Upper lobe of right lung (tissue), 1 donor: ENCODE measurements at regions not wholly inside any gene's neighbourhood (a gene's known extent, or its start where the extent isn't known, plus 50 kb on each side); places are given as distances from the start of the nearest gene placed in this dataset.

Experiments
- ATAC-seq: fragments of 200-7000 bp; cut with Tn5 transposase; one replicate; pipeline ENCODE4 v1.9.1; 2020; ENCODE audit warnings: mild to moderate bottlenecking, moderate library complexity
- DNase-seq: peaks from one replicate; pipeline ENCODE4 v3.0.0-alpha.2; 2020
- H3K27ac ChIP-seq: fragments of 200-600 bp; one replicate; pipeline ENCODE4 v1.8.0; 2022
- H3K27me3 ChIP-seq: fragments of 200-600 bp; one replicate; pipeline ENCODE4 v1.8.0; 2022; ENCODE audit warnings: mild to moderate bottlenecking
- H3K36me3 ChIP-seq: fragments of 200-600 bp; one replicate; pipeline ENCODE4 v1.8.0; 2022
- H3K4me1 ChIP-seq: fragments of 200-600 bp; one replicate; pipeline ENCODE4 v1.8.0; 2022
- H3K4me3 ChIP-seq: fragments of 200-600 bp; one replicate; pipeline ENCODE4 v1.8.0; 2022; ENCODE audit warnings: mild to moderate bottlenecking
- H3K9me3 ChIP-seq: fragments of 200-600 bp; one replicate; pipeline ENCODE4 v1.8.0; 2022
- CTCF ChIP-seq: fragments of 200-600 bp; IDR thresholded peaks from one replicate; pipeline ENCODE4 v1.8.0; 2022; ENCODE audit warnings: antibody characterized with exemption
- intact Hi-C: fragments of 100-400 bp; cut with DNase I; formaldehyde crosslinking; loops from one replicate; pipeline ENCODE4 v1.11.0; 2022
- donor health status: DM: no; HTN: yes; CAD: no; lungs with severe emphysema.

GRCh38 chr12:76698966-76699365, 64.9 kb upstream of the ZDHHC17 start:
- no peak for TF ChIP-seq CTCF
- no peak for DNase-seq
- no peak overlapping the region for H3K4me3 ChIP-seq
- no peak overlapping the region for H3K27ac ChIP-seq
- no peaks in the 10 kb centered on the region for H3K27me3 ChIP-seq
- ATAC-seq, result no peak
- no peaks in the 10 kb centered on the region for H3K4me1 ChIP-seq
- intact Hi-C loops, result no loop called here
- H3K9me3 ChIP-seq, result no peaks in the 10 kb centered on the region
- H3K36me3 ChIP-seq, result no peaks in the 10 kb centered on the region

- no peak for ATAC-seq
- intact Hi-C loops, result no loop called here
- no peak for DNase-seq
- H3K27me3 ChIP-seq, result no peaks in the 10 kb centered on the region
- no peak overlapping the region for H3K27ac ChIP-seq
- TF ChIP-seq CTCF, result no peak
- H3K4me1 ChIP-seq, result no peaks in the 10 kb centered on the region
- no peaks in the 10 kb centered on the region for H3K36me3 ChIP-seq
- H3K9me3 ChIP-seq, result no peaks in the 10 kb centered on the region
- no peak overlapping the region for H3K4me3 ChIP-seq
Observed at GRCh38 chr12:76701690-76702089, 62.2 kb upstream of the ZDHHC17 start.

GRCh38 chr12:76702946-76703345, 61.0 kb upstream of the ZDHHC17 start:
- DNase-seq (no peak), ATAC-seq (no peak)
- no peaks in the 10 kb centered on the region for H3K4me1 ChIP-seq
- H3K27ac ChIP-seq, result no peak overlapping the region
- H3K36me3 ChIP-seq, result no peaks in the 10 kb centered on the region
- intact Hi-C loops, result no loop called here
- no peak for TF ChIP-seq CTCF
- H3K9me3 ChIP-seq, result no peaks in the 10 kb centered on the region
- H3K4me3 ChIP-seq, result no peak overlapping the region
- no peaks in the 10 kb centered on the region for H3K27me3 ChIP-seq

GRCh38 chr12:76704693-76705092, 59.2 kb upstream of the ZDHHC17 start:
- Histone ChIP-seq H3K4me3 (no peak overlapping the region), H3K9me3 (no peaks in the 10 kb centered on the region), H3K27me3 (no peaks in the 10 kb centered on the region), H3K27ac (no peak overlapping the region), H3K36me3 (no peaks in the 10 kb centered on the region), H3K4me1 (no peaks in the 10 kb centered on the region)
- ATAC-seq, result no peak
- intact Hi-C loops, result no loop called here
- DNase-seq, result no peak
- TF ChIP-seq CTCF, result no peak

- no peak for ATAC-seq
Observed at GRCh38 chr12:76706101-76706500, 57.8 kb upstream of the ZDHHC17 start.

More at GRCh38 chr12:76706101-76706500, 57.8 kb upstream of the ZDHHC17 start:
- Histone ChIP-seq H3K27me3 (no peaks in the 10 kb centered on the region), H3K4me3 (no peak overlapping the region), H3K36me3 (no peaks in the 10 kb centered on the region), H3K9me3 (no peaks in the 10 kb centered on the region), H3K4me1 (no peaks in the 10 kb centered on the region), H3K27ac (no peak overlapping the region)
- TF ChIP-seq CTCF, result no peak
- DNase-seq, result no peak
- intact Hi-C loops, result no loop called here
